RPMI7951 (cell line): ENCODE measurements at regions not wholly inside any gene's neighbourhood (a gene's known extent, or its start where the extent isn't known, plus 50 kb on each side); places are given as distances from the start of the nearest gene placed in this dataset.
"Not testable (repeated sequence)": the region's sequence is repeated elsewhere in the genome, so short reads cannot be mapped to it uniquely, and the experiment has no call there.

ENCODE experiments used
- DNase-seq: peaks from one replicate; pipeline ENCODE4 v3.0.0-alpha.2; 2012; ENCODE audit warnings: low read depth

- DNase-seq, result no peak
These were observed 169.6 kb downstream of the EDEM1 start for GRCh38 chr3:5357089-5357488.

DNA sequence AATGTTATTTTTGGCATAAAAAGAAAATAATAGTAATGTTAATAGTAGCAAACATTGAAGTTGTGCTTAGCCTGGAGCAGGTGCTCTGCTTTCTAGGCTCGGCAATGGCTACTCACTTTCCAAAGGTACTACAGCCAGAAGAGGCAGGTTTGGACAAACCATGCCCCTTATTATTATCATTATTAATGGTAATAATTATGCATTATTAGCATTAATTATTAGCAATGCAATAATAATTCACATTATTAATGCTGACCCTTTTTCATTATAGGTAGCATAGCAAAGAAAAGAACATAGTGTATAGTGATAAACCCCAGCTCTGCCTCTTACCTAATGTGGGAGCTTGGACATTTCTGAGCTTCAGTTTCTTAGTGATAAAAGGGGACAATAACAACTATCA, 171.4 kb downstream of the EDEM1 start:
- no peak for DNase-seq

DNA sequence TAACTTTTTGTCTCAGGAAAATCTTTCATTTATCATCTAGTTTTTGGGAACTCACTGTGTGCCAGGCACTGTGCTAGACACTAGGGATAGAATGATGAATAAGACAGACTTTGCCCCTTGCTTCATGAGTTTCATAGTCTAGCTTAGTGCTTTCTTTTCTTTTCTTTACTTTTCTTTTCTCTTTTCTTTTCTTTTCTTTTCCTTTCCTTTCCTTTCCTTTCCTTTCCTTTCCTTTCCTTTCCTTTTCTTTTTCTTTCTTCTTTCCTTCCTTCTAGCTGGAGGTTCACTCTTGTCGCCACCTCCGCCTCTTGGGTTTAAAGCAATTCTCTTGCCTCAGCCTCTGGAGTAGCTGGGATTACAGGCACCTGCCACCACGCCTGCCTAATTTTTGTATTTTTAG, 172.9 kb downstream of the EDEM1 start:
- no peak for DNase-seq

GRCh38 chr3:5366746-5367145, 179.2 kb downstream of the EDEM1 start:
- no peak for DNase-seq

DNA sequence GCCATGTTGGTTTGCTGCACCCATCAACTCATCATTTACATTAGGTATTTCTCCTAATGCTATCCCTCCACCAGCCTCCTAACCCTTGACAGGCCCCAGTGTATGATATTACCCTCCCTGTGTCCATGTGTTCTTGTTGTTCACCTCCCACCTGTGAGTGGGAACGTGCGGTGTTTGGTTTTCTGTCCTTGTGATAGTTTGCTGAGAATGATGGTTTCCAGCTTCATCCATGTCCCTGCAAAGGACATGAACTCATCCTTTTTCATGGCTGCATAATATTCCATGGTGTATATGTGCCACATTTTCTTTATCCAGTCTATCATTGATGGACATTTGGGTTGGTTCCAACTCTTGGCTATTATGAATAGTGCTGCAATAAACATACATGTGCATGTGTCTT, 184.0 kb downstream of the EDEM1 start:
- DNase-seq, result not testable (repeated sequence)

DNA sequence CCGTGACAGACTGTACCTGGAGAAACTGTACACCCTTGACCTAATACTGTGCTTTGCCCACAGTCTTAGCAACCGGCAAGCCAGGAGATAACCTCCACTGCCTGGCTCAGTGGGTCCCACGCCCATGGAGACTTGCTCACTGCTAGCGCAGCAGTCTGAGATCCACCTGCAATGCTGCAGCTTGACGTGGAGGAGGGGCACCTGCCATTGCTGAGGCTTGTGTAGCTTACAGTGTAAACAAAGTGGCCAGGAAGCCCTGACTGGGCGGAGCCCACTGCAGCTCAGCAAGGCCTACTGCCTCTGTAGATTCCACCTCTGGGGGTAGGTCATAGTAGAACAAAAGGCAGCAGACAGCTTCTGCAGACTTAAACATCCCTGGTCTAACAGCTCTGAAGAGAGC, 189.3 kb downstream of the EDEM1 start:
- no peak for DNase-seq

- not testable (repeated sequence) for DNase-seq
These were observed 191.8 kb downstream of the EDEM1 start for GRCh38 chr3:5379266-5379665.

- not testable (repeated sequence) for DNase-seq
These were observed 196.2 kb downstream of the EDEM1 start for GRCh38 chr3:5383486-5384263.

- DNase-seq, result no peak
These were observed 197.2 kb downstream of the EDEM1 start for GRCh38 chr3:5384557-5385236.

GRCh38 chr3:5388091-5388490, 200.6 kb downstream of the EDEM1 start:
- no peak for DNase-seq

- no peak for DNase-seq
These were observed 201.6 kb downstream of the EDEM1 start for GRCh38 chr3:5389057-5389456.

GRCh38 chr3:5390221-5390620, 202.7 kb downstream of the EDEM1 start:
- no peak for DNase-seq

DNA sequence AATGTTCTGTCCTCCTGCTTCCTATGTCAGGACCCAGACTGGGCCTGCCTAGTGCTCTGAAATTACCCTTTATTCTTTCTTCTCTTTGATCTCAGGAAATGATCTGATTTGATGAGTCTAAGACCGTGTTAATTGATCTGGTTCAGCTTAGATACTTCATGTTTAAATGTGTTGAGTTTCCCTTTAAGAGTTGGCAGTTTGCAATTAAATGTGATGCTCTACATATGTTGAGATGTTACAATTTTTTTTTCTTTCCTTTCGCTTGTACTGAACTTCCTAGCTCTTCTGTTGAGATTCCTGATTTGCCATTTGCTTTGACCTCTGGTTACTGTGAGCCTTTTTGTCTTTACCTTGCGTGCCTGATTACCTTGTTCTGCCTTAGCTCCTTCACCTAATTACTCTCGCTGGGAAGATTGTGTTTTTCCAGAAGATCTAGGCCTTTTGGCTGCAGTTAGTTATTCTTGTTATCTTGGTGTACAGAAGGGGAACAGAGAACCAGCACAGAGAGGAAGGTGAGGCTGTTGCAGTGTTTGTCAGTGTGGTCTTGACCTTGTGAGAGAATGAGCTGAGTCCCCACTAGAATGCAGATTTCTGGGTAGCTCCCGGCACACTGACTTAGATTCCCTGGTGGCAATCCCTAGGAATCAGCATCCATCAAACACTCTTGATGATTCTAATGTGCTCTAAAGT, 203.6 kb downstream of the EDEM1 start:
- DNase-seq, result no peak

- DNase-seq, result no peak
These were observed 213.5 kb downstream of the EDEM1 start for GRCh38 chr3:5401002-5401401.

- DNase-seq, result no peak
These were observed 217.2 kb downstream of the EDEM1 start for GRCh38 chr3:5404718-5405117.

- DNase-seq, result no peak
These were observed 224.3 kb downstream of the EDEM1 start for GRCh38 chr3:5411786-5412185.

DNA sequence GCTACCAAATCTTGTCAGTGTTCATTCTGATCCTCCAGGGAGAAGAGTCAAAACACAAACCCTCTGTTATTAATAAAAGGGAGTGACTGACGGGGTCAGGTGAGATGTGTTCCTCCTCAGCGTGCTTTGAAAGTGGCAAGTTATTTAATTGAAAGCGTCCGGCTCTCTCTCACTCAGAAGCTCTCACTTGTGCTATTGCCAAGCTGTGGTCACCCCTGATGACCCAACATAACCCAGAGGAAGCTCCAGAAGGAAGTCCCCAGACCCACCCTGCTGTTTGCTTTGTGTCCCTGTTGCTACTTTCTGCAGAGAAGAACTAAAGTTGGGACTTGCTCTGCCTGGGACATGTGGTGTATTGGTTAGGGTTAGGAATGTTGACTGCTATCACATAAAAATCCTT, 235.6 kb downstream of the EDEM1 start:
- no peak for DNase-seq

GRCh38 chr3:5423523-5423922, 236.0 kb downstream of the EDEM1 start:
- no peak for DNase-seq

- DNase-seq, result no peak
These were observed 237.9 kb downstream of the EDEM1 start for GRCh38 chr3:5425371-5425770.

DNA sequence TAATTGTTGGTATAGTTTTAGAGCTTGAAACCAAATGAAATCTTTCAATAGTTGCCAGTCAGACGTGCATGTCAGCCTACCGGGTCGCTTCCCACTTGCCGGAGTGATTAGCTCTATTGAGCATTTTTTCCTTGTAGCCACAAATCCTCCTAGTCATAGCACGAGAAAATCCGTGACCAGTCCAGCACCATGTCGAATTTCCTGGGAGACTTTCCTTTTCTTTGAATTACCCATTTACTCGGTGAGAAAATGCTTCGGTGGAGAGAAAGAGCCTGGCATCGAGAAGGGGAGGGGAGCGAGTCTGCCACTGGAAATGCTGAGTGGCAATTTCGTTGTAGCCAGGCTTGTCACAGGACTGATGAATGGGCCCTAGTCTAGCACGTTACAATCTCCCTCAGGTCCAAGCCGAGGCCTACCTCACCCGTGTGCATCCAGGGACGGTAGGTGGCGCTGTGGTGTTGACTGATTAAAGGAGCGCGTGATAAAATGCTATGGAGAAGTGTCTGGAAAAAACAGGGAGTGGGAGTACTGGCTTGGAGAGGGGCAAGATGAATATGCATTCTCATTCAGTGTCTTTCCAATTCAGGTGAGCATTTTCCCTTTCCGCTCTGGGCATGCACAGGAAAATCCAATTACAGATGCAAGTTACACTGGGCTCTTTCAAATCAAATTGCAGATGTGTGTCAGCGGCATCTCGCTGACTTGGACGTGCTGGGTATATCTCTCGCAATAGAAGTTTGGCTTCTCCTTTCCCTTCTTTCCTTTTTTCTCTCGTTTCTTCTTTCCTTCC, 238.8 kb downstream of the EDEM1 start:
- peak; percentile 62 for DNase-seq

DNA sequence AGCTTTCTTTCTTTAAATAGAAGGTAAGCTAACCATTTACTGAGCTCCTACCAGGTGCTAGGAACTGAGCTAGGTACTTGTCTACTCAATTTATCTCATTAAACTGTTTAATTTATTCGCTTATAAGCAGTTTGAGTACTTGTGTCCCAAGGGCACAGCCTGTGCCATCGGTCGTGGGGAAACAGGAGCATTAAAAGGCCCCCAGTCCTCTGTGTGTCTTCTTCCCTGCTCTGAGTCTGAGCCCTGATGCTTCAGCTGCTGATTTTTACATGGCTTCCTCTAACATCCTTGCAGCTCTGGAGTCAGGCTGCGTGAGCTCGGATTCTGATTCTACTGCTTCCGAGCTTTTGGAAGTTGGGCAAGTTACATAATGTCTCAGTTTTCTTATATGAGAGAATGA, 239.5 kb downstream of the EDEM1 start:
- DNase-seq, result no peak

DNA sequence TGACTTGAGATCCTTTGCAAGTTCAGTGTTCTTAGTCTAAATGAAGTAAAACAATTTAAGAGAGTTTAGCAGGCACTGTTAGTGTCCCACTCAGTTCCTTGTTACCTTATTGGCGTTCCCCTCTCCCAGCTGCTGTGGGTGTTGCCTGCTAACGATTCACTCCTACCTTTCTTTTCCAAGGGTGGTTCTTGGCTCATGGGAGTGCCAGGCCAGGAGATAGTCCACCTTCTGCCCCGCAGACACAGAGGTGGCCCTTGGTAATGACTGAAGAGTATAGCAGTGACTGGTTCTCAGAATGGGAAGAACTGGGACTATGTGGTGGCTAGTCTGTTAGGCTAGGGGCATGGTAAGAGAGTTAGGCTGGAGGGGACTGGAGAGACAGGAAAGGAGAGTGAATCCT, 240.4 kb downstream of the EDEM1 start:
- no peak for DNase-seq
